HepG2 (cell line): ENCODE measurements at regions not wholly inside any gene's neighbourhood (a gene's known extent, or its start where the extent isn't known, plus 50 kb on each side); places are given as distances from the start of the nearest gene placed in this dataset.

ENCODE experiments used
- CTCF ChIP-seq: sonication (generic); formaldehyde crosslinking; IDR thresholded peaks from 2 replicates; pipeline ENCODE4 v1.5.0; 2020; ENCODE audit warnings: mild to moderate bottlenecking, missing genetic modification reagents, moderate library complexity
- JUND ChIP-seq: sonication (generic); formaldehyde crosslinking; IDR thresholded peaks from 2 replicates; pipeline ENCODE4 v1.8.0; 2022; ENCODE audit warnings: mild to moderate bottlenecking, missing genetic modification reagents
- MEIS1 ChIP-seq: sonication (generic); formaldehyde crosslinking; IDR thresholded peaks from 2 replicates; pipeline ENCODE4 v1.9.0; 2021; ENCODE audit warnings: mild to moderate bottlenecking, missing genetic modification reagents, moderate library complexity, borderline replicate concordance
- PHF8 ChIP-seq: sonication (generic); formaldehyde crosslinking; IDR thresholded peaks from 2 replicates; pipeline ENCODE4 v1.5.0; 2020; ENCODE audit warnings: missing genetic modification reagents
- POLR2A ChIP-seq, 2 experiments: IDR thresholded peaks; 2 replicates each; pipeline ENCODE4 v1.6.1; 2011; ENCODE audit warnings: low read depth in 2 of 2, low read length in 2 of 2, mild to moderate bottlenecking in 1 of 2, moderate library complexity in 1 of 2; ENCODE audit not compliant: insufficient read depth in 1 of 2
- RFX5 ChIP-seq: IDR thresholded peaks from 2 replicates; pipeline ENCODE4 v1.6.1; 2011; ENCODE audit warnings: low read depth, low read length, improper control_type of control experiment
- SAFB2 ChIP-seq: sonication (generic); formaldehyde crosslinking; IDR thresholded peaks from 2 replicates; pipeline ENCODE4 v1.5.1; 2020; ENCODE audit warnings: missing genetic modification reagents, low read depth, mild to moderate bottlenecking, borderline replicate concordance
- SETDB1 ChIP-seq: sonication (generic); formaldehyde crosslinking; IDR thresholded peaks from 2 replicates; pipeline ENCODE4 v1.5.1; 2020; ENCODE audit warnings: missing genetic modification reagents, mild to moderate bottlenecking, borderline replicate concordance
- ZBTB33 ChIP-seq: sonication (generic); formaldehyde crosslinking; IDR thresholded peaks from 2 replicates; pipeline ENCODE4 v1.4.0; 2020; ENCODE audit warnings: missing genetic modification reagents
- ZNF18 ChIP-seq: sonication (generic); formaldehyde crosslinking; IDR thresholded peaks from 2 replicates; pipeline ENCODE4 v1.8.0; 2022; ENCODE audit warnings: mild to moderate bottlenecking, missing genetic modification reagents; ENCODE audit not compliant: insufficient replicate concordance
- ZNF274 ChIP-seq: sonication (generic); formaldehyde crosslinking; IDR thresholded peaks from 2 replicates; pipeline ENCODE4 v1.5.1; 2020; ENCODE audit warnings: mild to moderate bottlenecking, missing genetic modification reagents
- ZNF629 ChIP-seq: sonication (generic); formaldehyde crosslinking; conservative IDR thresholded peaks from 2 replicates; pipeline ENCODE4 v1.5.0; 2020; ENCODE audit warnings: missing genetic modification reagents

GRCh38 chr18:5627776-5628511 is 84.1 kb upstream of the EPB41L3 start:
- no peak for TF ChIP-seq SETDB1
- TF ChIP-seq ZBTB33 (CRISPR knock-in tag): no peak
- no peak for TF ChIP-seq CTCF (CRISPR knock-in tag)
- TF ChIP-seq ZNF629 (CRISPR knock-in tag): no peak
- no peak for TF ChIP-seq RFX5
- TF ChIP-seq MEIS1: no peak
- TF ChIP-seq POLR2A (IDR thresholded peaks at IDR 0.05; ENCODE audit: insufficient read depth in 1 of 2, low read depth in 2 of 2, low read length in 2 of 2): no peak
- no peak for TF ChIP-seq PHF8 (CRISPR knock-in tag)
- no peak for TF ChIP-seq JUND (CRISPR knock-in tag)
- TF ChIP-seq ZNF274 (CRISPR knock-in tag): no peak
- no peak for TF ChIP-seq SAFB2 (CRISPR knock-in tag)
- no peak for TF ChIP-seq ZNF18 (CRISPR knock-in tag)
